Endometrium (tissue), 2 donors: ENCODE measurements at regions not wholly inside any gene's neighbourhood (a gene's known extent, or its start where the extent isn't known, plus 50 kb on each side); places are given as distances from the start of the nearest gene placed in this dataset.

Experiments used
- FAIRE-seq: peaks from 2 replicates; lab custom pipeline; 2012; peaks lifted over from hg19 to GRCh38; lab: Jason Lieb, UNC
- donor health status: control.
- donor health status: control.

DNA sequence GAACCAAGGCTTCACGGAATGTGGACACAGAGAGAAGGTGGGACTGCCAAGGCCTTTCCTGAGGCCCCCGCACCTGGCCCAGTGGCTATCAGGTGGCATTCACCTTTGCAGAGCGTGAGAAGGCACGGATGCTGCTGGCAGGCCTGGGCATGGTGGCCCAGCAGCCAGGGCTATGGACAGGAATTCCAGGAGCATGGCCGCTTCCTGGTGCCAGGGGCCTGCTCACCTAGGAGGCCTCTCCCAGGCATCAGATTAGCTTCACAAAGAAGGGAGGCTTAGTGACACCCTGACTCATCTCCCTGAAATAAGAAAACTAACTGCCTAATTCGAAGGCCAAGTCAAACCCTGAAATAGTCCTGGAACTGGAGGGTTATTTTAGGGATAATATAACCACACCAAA is 155.8 kb downstream of the TEX29 start:
- no peak for FAIRE-seq

DNA sequence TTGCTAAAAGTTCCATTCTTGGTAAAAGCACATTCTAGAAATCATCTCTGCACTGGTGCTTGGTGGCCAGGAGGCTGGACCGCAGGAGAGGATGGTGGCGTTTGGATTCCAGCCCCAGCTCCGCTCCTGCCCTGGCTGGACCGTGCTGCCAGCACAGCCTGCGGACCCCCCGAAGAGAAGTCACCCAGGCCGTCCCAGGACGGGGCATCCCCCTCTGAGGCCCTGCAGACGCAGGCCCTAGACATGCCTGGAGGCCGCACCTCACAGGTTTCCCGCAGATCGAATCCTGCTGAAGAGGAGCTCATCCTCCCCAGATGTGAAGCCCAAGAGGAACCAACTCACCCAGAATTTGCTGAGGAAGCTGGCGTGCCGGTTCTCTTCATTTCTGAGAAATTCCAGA is 159.0 kb downstream of the TEX29 start:
- FAIRE-seq = no peak

DNA sequence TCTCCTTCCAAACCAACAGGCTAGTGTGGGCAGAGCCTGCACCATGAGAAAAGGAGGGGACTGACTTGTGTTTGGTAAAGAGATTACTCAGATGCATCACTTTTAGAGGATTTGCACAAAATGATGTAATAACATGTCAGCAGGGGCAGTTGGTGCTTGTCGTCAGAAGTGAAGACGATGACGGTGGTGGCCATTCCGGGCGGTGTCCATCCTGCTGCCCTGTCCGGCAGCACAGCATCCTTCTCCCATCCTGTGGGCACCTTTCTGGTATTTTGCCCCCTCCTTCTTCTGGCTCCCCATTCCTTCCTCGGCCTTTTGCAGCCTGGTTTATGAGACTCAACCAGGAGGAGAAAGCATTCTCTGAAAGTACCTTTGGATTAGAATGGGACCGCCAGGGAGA is 160.1 kb downstream of the TEX29 start:
- FAIRE-seq = no peak

DNA sequence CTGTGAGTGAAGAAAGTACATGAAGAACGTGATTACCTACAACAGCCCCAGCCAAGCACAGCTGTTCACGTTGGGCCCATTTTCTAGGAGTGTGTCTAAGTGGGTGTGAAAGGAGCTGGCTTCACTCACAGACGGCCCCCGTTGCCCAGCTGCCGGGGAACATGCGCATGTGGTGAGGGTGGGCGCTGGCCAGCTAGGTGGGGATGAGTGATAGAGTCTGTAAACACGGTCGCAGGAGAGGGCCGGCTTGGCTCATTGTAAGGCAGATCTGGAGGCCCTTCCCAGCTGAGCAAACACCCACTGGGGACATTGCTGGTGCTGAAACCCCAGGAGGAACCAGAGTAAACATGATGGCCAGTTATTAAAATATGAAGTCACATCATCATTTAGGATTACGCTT is 160.5 kb downstream of the TEX29 start:
- no peak for FAIRE-seq

DNA sequence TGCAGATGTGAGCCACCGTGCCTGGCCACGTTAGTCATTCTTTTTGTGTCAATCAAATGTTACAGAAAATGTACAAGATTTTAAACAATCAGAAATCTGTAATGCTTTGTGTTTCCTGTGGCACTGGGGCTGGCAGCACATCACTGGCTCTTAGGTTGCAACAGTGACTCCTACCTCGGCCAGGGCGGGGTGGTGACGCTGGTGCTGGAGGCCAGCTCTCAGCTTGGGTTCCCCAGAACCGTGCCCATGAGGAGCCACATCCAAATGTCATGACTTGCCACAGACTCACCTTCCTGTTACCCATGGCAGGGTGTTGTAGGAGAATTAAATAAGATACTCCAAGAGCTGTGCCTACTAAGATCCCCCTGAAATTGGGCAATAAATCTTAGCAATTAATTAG is 161.7 kb downstream of the TEX29 start:
- no peak for FAIRE-seq

DNA sequence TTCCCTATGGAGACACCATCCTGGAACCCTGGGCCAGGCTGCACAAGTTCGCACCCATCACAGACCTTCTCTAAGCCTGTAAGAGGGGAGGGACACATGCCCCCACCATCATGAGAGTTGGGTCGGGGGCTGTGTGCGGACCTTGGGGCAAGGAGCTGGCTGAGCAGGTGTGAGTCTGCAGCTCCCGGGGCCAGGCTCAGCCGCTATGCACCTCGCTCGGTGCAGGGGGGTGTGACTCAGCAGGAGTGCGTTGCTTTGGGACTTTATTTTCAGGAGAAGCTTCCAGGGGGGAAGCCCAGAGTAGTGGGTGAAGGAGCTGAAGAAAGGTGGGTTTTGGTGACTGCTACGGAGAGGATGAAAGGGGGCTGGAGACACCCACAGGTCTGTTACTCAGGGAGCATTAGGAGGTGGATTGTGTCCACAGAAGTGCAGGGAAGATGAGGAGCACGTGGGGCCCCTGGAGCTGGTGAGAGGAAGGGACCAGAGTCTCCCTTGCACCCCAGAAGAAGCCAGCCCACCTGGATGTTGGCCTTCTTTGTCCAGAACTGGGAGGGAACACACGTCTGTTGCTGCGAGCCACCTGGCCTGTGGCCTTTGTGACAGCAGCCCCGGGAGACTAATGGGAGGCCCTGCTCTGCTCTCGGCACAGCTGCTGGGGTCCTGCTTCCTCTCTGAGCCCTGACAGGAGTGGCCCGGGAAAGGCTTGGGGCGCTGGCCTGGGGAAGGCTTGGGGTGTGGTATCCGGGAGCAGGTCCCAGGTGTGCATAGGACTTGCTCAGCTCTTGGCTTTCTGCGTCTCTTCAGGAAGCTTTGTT is 162.6 kb downstream of the TEX29 start:
- no peak for FAIRE-seq

DNA sequence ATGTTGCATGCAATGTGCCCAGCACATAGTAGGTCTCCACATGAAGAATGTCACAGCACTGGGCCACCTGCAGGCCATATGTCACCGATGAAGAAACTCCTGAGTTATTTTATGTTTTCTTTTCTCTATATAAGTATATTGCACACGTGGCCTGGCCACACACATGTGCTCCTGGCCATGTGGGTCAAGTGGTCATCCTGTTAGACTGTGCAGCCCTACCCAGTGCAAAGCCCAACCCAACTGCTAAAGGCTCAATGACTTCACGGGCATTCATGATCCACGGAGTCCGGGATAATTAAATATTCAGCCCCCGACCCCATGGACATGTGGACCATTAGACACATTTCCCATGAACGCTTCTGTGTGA is 163.2 kb downstream of the TEX29 start:
- no peak for FAIRE-seq

DNA sequence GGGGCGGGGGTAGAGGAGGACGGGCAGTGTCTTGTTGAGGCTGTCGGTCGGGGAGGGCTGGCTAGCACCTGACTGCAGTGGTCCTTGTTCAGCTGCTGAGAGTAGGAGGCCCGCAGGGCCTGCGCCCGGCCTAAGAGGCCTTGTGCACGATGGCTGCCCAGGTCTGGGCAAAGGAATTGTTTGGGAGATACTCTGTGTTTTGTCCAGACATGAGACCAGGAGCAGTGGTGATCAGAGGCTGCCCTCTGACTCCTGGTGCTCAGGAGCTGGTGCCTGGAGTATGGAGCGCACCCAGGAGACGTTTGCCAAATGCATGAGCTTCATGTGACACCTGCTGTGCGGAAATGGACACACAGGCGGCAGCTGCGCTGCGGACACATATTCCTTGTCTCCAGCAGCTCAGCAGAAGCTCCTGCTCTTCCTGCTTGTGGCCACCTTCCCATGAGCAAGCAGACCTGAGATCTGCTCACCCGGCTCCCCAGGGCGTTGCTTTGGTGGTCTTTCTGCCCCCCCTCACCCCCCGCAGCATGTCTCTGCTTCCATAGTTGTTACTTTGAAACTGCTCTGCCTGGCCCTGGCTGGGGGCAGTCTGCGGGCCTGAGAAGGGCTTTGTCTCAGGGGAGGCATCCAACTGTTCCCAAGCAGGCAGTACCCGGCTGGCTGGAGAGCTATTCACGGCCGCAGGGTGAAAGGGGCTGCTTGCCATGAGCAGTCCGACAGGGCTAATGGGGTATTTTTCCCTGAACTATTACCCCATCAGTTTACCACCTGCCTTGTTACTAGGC is 163.9 kb downstream of the TEX29 start:
- FAIRE-seq = no peak

DNA sequence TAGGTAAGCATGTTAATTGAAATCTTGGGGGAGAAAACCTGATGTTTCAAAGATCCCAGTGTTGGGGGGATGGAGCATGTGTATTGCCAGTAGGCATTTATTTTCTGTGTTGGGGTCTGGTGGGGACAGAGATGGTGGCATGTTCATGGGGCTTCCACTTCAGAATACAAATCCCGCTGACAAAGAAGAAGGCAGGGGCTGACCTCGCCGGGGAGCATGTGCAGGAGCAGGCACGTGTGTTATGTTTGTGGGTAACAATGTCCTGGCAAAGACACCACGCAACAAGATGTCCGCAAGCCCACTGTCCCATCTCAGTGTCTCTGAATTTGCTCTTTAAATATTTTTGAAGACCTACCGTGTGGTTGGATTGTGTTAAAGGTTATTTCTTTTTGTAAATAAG is 164.5 kb downstream of the TEX29 start:
- no peak for FAIRE-seq

DNA sequence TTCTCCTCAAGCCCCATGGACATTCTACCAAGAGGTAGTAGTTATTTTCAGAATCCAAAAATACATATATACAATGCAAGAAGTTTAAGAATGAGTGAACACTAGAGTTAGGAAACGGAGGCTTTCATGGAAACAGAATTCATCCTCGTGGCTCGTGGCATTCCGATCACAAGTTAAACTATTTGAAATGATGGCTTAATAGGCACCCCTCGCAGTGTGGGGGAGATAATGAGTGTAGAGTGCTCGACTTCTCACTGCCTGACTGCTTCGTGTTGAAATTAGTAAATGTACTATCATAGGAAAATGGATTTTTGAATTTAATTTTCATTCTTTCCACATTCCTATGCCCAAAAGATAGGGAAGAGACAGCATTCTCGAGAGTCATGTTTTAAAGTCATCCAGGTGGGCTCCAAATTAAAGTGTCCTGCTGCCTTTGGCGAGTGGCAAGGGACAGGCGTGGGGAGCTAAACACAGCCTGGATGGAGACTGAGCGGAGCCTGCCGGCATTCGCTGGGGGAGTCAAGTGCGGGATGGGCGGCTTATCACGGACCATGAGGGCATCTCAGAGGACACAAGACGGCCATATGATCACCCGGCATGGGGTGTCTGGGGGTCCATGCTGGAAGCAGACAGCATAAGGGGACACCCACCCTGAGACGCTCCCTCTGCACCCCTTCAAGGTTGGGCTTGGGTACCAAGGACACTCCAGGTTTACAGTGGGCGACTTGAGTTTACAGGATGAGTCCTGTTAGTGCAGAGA is 165.2 kb downstream of the TEX29 start:
- FAIRE-seq = no peak

DNA sequence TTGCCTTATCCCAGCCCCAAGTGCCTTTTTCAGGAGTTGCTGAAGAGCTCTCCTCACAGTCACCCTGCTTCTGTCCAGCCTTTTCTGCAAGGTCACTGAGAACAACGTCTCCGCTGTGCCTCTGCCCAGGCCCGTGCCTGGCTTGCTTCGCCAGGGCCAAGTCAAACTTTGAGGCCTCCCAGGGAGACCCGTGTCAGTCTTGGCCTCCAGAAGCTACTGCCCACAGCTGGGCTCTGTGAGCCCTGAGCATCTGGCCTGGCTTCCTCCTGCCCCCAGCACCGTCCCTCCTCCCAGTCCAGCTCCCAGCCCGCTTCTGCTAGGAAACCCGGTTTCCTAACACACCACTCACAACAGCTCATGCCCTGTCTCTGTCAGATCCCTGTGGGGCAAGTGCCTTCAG is 165.9 kb downstream of the TEX29 start:
- no peak for FAIRE-seq

DNA sequence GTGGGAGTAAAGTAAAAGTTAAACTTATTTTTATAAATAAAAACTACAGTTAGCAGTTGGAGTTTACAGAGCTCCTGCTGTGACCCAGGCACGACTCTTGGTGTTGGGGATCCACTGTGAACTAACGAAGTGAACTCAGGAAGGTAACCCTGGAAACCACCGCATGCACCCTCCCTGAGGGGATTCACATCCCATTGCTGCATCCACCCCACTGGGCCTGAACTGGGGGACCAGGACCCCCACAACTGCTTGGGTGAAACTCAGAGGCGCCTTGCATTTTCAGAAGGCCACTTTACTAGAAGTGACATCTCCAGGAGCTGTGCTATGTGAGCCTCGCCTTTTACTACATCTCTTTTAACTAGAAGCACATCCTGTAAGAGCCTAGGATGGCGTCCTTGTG is 166.4 kb downstream of the TEX29 start:
- no peak for FAIRE-seq

DNA sequence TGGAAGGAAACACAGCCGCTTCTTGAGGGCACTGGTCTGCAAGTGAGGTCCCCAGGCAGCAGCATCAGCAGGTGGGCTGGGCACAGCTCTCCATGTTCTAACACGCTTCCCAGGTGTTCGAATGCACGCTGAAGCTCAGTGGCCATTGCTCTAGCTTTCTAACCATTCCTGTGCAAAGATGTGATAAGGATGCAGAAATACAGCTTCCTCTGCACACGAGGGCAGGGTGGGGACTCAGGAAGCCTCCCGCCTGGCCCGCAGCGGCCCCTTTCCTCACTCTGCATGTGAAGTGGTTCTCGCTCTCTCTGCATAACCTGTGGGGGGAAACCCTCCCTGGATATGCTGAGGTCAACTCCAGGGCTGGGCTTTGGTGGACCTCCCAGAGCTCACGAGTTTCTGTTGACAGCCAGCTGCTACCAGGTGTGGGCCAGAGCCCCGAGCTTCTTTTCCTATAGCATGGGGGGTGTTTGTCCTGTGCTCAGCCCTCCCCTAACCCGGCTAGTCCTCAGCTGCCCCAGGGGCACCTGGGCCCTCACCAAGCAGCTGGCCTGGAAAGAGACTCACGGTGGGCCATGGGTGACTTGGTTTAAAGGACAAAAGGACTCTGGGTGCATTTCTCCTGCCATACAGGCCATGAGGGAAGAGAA is 168.2 kb downstream of the TEX29 start:
- FAIRE-seq = no peak

DNA sequence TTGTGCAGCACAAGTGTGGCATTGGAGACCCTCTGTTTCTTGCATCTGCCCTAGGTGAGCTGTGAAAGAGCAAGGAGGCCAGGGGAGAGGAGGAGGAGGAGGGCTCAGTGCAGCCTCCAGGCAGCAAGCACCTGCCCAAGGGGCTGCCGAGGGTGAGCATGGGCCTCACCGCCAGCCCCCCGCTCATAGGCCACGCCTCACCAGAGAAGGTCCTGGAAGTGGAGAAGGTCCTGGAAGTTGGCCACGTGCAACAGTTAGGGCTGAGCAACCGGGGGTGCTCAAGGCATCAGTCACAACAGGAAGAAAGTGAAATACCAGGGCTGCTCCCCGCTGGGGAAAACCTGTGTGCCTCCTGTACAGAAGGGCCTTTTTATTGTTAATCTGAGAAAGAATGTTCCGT is 168.9 kb downstream of the TEX29 start:
- no peak for FAIRE-seq

DNA sequence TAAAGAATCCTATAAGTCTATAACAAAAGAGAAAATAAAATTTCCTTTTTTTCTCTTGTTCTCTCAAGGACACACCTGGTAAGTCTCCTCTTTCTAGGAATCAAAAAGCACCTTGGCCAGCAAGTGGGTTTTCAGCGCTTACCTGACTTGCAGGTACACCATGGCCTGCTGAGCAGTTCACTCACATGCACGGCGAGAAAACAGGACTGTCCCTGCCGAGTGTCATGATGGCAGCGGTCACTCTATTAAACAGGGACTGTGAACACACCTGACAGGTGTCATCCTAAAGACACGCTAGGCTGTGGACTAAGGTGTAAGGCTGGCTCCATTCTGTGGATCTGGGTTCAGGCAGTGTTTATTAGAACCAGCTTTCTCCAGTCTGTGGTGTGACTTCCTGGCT is 170.2 kb downstream of the TEX29 start:
- no peak for FAIRE-seq

DNA sequence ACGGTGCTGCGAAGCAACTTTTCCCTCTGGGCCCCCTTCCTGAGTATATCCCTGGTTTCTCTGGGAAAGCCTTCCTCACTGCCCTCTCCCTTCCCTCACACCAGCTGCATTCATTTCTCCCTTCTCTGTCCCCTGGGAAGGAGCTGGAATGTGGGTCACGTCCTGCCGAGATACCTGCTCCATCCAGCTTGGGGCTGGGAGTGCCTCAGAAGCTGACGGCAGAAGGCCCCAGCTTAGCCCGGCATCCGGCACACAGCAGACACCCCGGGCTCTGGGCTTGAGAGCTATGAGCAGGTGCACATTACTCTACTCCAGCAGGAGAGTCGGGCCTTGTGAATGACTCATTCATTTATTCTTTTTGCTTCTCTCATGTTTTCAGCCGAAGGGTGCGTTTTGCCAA is 170.6 kb downstream of the TEX29 start:
- no peak for FAIRE-seq

DNA sequence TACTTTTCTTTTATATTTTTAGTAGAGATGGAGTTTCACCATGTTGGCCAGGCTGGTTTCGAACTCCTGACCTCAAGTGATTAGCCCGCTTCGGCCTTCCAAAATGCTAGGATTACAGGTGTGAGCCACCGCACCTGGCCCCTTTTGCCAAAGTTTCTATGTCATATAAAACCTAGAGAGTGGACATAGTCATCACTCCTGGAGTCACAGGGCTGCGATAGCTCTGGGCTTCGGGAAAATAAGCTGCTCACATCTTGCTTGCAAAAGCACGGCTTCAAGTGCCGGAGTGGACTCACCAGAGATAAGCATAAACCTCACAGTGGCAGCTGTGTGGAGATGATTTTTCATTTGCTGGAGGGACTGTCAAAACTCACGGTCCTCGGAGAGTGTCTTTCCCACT is 171.2 kb downstream of the TEX29 start:
- no peak for FAIRE-seq

DNA sequence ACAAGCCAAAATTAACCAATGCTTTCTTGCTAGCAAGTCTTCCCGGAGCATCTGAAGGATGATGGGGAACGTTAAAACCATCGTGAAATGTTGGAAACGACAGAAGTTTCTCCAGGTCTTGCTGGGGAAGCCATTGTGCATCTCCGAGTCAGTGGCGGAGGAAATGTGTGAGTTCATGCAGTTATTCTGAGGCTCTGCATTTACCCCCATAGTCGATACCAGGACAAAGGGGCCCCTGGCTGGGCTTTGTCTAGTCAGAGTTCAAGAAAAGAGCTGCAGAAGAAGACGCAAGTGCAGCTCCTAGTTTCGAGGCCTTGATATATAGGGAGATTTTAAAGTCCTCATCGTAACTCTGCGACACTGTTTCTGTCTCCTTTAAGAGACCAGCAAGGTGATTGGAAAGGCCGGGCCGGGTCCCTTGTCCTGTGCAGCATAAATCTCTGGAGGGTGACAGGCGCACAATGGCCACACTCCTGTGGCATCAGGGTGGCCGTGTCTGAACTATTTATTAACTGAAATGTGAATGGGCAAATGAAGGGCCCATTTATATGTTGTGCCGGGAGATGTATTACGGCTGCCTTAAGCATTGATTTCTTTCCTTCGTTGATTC is 172.0 kb downstream of the TEX29 start:
- FAIRE-seq = no peak

DNA sequence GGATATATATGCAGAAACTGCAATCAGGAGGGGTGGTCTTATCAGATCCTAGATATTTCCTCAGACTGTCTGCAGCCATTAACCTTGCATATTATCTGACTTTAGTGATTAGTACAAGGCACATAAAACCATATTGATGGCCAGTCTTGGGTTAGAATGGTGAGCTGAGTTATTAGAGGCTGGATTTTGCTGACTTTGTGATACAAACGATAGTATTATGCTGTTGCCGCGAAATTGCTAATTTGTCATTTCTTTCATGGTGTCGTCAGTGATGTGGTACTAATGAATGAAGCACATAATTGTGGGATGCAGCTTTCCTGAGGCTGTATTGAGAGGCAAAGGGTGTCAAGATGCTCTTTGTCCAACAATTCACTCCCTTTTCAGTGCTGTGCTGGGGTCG is 172.5 kb downstream of the TEX29 start:
- FAIRE-seq = no peak

DNA sequence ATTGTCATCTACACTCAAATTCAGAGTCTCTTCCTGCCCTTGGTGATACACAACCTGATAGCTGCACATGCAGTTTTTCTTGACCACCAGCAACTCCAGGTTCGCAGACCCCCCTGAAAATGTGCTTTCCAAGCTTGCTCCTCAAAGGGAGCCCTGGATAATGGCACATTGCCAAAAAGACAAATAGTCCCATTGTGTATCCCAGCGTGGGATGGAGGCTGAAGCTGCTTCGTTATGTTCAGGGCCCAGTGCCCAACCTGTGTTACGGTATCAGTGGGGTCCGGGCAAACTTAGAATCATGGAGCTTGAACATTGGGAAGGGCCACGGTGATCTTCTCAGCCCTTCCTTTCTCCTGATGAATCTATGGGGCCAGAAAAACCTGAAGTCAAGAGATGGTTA is 173.0 kb downstream of the TEX29 start:
- FAIRE-seq = no peak

DNA sequence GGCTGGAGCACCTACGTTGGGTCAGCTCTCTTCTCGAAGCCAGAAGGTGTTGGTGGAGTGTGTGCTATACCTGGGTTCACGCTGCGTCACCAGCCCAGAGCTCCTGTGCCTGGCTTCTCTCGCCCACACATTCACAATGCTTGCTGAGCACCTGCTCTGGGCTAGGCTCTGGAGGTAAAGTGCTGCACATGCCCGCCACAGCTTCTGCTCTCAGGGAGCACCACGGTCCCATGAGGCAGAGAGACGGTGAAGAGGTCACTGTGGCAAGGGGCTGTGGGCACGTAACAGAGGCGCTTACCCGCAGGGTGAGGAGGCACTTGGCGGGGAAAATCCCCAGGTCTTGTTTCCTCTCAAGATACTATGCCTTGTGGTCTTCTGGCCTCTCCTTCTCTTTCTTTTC is 174.2 kb downstream of the TEX29 start:
- no peak for FAIRE-seq
